NCI-H1436 (cell line): ENCODE measurements at regions not wholly inside any gene's neighbourhood (a gene's known extent, or its start where the extent isn't known, plus 50 kb on each side); places are given as distances from the start of the nearest gene placed in this dataset.

Experiments used
- DNase-seq: peaks from one replicate; lab custom pipeline; 2025; lab: John Stamatoyannopoulos, UW

GRCh38 chr6:16851758-16852157 is 90.5 kb upstream of the ATXN1 start:
- DNase-seq, result no peak

DNA sequence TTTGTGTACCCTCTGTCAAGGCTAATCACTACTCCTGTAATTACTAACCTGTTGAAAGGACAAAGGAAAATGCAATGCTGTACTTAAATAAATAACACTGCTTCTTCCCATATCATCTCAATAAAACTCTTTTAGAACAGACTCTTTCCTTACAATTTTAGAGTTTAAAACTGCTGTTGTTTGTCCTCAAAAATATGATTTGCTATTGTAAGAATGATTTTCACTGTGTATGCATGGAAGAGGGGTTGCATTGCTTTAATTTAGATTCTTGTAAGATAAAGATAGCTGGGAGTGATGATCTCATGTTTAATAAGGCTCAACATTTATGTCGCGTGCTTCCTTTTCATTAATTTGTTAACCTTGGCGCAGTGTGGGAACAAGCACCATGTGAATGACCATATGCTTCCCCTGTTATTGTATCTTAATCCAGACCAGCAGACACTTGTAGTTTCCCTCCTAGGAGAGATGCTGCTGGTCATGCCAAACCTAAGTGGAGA is 89.8 kb upstream of the ATXN1 start:
- no peak for DNase-seq

DNA sequence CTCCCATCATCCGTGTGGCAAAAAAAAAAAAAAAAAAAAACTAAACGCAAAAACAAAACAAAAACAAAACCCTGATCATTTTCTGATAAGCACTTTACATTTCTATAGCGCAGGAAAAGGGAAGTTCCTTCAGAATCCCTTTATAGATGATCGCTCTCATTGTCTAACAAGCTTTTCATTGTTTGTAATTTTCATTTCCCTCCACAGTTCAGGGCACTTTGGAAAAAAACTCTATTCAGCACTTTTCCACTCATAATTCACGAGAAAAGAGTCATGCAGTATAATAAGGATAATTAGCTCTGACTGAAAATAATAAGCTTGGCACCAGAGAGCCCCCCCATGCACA is 89.4 kb upstream of the ATXN1 start:
- DNase-seq, result no peak

DNA sequence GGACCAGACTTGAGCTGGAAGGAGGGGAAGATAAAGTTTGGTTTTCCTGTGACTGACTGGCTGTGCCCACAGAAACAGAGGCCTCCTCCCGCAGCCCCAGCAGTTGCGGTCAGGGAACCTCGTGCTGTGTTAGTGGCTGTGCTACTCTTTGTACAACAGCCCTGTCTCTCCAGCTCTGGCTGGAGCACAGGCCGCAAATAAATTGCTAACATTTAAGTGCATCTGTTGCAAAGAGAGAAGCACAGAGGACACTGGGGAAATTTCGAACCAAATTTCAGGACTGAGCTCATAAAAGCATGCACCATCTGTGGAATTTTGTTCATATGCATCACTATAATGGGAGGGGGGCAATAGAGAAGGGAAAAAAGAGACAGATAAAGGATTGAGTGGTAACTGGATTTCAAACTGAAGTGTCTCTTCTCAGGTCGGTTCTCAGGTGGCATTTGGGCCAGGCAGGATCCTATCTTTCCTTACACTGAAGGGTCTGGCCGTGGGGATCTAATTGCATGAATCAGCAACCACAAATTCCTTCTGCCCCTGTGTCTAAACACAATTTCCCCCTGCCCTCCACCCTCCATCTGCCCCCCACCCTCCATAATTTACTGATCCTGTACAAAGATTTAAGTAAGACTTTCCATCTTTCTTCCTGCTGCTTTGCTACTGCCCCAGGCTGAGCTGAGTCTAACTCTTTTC is 88.9 kb upstream of the ATXN1 start:
- DNase-seq, result no peak

- no peak for DNase-seq
These were observed 88.2 kb upstream of the ATXN1 start for GRCh38 chr6:16849280-16849987.

DNA sequence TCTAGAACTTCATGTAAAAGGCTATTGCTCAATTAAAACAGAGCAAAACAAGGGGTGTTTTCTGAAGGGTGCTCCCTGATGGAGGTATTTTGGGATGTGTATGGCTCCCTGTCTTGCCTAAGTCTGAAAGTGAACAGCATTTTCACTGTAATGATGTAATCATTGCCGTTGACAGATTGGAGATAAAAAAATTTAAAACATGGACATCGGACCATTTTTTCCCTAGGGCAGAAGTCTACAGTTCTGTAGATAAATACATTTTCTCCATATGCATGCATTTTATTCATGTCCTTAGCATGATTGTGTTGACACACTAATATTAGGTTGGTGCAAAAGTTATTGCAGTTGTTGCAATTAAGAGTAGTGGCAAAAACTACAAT is 85.1 kb upstream of the ATXN1 start:
- no peak for DNase-seq

DNA sequence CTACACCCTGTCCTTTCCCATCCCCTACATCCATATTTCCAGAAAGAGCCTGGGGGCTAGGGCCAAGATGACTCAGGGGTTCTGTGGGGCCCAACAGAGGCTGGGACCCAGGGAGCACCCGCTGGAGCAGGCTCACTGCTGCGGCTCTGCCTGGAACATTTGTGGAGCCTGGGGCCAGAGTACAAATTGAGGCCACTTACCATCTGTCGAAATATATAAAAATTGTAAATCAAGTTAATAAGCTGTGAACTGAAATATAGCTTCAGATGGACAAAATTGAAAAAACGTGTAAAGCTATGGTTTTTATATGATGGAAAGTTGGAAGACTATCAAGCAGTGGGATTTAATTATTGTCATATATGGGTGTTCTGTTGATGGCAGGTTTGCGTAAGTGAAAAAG is 82.9 kb upstream of the ATXN1 start:
- DNase-seq, result no peak

DNA sequence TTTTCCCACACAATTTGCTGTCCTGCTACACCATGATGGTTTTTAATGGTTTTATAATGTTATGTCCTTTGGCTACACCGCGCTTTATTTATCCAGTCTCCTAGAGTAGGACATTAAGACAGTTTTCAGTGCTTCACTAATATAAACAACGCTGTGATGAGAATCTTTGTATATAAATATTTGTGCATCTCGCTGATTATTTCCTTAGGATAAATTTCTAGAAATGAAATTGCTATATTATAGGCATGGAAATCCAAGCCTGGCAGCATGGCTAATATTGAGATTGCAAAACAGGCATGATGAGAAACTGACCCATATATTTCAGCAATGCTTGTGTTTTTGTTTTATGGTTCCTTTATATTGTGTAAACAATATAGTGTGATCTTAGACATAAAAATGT is 81.4 kb upstream of the ATXN1 start:
- no peak for DNase-seq

- no peak for DNase-seq
These were observed 80.0 kb upstream of the ATXN1 start for GRCh38 chr6:16841241-16841640.

- DNase-seq, result no peak
These were observed 79.5 kb upstream of the ATXN1 start for GRCh38 chr6:16840725-16841124.

- DNase-seq, result no peak
These were observed 79.0 kb upstream of the ATXN1 start for GRCh38 chr6:16840291-16840690.

- DNase-seq, result no peak
These were observed 78.4 kb upstream of the ATXN1 start for GRCh38 chr6:16839631-16840179.

- no peak for DNase-seq
These were observed 76.1 kb upstream of the ATXN1 start for GRCh38 chr6:16837217-16837972.

DNA sequence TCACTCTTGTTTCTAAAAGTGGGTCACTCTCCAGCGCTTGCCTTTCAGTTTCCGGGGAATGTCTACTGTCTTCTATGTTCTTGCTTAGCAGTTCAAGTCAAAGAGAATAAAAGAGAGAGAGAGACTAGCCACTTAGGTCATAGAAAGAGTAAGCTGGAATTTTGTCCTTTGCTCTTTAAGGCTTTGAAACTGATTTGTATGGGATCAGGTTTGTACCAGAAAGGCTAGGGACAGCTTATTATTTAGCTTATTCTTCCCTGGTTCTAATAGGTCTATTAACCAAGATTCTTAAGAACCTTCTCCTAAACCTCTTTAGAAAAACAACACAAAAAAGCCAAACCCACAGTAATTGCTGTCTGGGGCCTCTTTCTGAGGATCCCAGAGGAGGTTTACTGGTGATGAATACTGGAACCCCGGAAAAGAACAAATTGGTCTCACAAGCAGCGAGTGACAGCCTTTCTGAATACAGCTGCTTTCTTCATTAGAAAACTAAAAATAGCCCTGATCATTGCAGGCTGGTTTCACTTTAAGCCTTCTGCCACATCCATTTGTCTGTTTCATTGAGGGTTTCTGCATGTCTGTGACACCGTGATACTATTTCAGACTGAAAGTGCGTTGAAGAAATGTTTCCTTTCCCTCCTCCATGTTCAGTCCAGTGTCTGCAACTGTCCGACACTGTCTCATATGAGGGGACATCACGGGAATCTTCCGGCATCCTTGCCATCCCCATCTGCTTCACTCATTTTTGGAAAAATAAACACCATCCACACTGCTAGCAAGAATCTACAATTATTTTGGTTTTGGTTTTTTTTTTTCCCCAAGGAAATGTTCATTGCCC is 75.1 kb upstream of the ATXN1 start:
- no peak for DNase-seq

- DNase-seq, result no peak
These were observed 73.0 kb upstream of the ATXN1 start for GRCh38 chr6:16834242-16834641.

- no peak for DNase-seq
These were observed 71.5 kb upstream of the ATXN1 start for GRCh38 chr6:16832721-16833120.

DNA sequence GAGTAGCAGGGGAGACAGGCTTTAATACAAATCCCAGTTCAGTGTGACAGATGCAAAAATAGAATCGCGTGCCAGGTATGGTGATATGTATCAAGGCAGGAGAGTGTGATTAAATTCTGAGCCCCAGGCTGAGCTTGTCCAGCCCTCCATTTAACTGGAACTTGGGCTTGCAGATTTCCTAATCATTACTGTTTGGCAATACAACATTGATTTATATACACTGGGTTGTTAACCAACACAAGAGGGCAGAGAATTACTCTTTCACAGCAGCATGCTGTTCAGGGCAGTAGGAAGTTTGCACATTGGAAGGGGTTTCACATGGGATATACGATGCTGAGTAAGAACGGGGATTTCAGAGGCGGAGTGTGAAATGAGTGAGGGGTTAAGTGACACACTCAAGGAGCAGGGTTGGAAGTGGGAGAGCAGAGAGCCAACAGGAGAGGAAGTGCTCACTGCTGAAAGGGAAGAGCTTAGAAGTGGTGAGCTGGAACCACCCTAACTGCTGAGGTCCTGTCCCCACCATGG is 70.8 kb upstream of the ATXN1 start:
- no peak for DNase-seq

DNA sequence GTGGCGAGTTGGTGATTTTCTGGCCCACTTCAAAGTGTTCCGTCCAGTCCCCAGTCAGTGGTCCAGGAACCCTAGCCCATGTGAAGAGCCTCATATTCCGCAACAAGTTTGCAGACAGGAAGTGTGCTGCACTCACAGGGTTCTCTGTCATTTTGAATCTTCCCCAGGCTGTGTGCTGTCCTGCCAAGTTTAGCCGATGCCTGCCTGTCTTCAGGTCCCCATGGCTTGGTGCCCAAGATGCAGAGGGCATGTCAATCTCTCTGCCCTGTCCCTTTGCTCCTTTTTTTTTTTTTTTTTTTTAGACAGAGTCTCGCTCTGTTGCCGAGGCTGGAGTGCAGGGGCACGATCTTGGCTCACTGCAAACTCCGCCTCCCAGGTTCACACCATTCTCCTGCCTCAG is 69.9 kb upstream of the ATXN1 start:
- DNase-seq, result no peak

DNA sequence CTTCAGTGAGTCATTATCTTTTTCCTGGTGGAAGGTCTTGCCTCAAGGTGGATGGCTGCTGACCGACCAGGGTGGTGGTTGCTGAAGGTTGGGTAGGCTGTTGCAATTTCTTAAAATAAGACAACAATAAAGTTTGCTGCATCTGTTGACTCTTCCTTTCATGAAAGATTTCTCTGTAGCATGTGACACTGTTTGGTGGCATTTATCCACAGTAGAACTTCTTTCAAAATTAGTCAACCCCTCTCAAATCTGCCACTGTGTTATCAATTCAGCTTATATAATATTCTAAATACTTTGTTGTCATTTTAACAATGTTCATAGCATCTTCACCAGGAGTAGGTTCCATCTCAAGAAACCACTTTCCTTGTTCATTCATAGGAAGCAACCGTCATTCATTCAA is 66.8 kb upstream of the ATXN1 start:
- DNase-seq, result no peak

DNA sequence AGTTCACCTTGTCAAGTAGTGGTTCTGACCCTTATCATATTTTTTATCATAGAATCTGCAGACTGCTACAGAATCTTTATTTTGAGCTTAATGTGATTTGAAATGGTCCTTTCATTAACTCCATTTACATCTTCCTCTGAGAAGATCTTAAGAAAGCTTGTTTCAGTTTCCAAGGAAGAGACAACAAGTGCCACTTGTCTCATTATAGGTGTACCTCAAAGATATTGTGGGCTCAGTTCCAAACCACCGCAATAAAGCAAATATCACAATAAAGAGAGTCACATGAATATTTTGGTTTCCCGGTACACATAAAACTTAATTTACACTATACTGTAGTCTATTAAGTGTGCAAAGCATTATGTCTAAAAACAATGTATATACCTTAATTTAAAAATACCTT is 66.4 kb upstream of the ATXN1 start:
- DNase-seq, result no peak

GRCh38 chr6:16825784-16826183 is 64.5 kb upstream of the ATXN1 start:
- no peak for DNase-seq
